Activated CD8-positive, alpha-beta memory T cell treated with anti-CD3 and anti-CD28 coated beads, Interleukin-2, amount 50 U/mL, for 24 hours (primary cell): ENCODE measurements at regions not wholly inside any gene's neighbourhood (a gene's known extent, or its start where the extent isn't known, plus 50 kb on each side); places are given as distances from the start of the nearest gene placed in this dataset.
"Not testable (repeated sequence)": the region's sequence is repeated elsewhere in the genome, so short reads cannot be mapped to it uniquely, and the experiment has no call there.

ENCODE experiments used
- DNase-seq: peaks from one replicate; pipeline ENCODE4 v3.0.0-alpha.2; 2020; ENCODE audit errors: extremely low read depth

GRCh38 chr14:37711831-37712475 is 116.5 kb downstream of the TTC6 start:
- DNase-seq = no peak

- DNase-seq = not testable (repeated sequence)
Measured at GRCh38 chr14:37712476-37712860, 117.0 kb downstream of the TTC6 start.

GRCh38 chr14:37712976-37713431 is 117.6 kb downstream of the TTC6 start:
- no peak for DNase-seq

GRCh38 chr14:37720131-37720530 is 124.7 kb downstream of the TTC6 start:
- no peak for DNase-seq

- DNase-seq = no peak
Measured at GRCh38 chr14:37721976-37722659, 126.7 kb downstream of the TTC6 start.

GRCh38 chr14:37723515-37723914 is 128.1 kb downstream of the TTC6 start:
- no peak for DNase-seq

- DNase-seq = no peak
Measured at GRCh38 chr14:37726708-37727107, 131.3 kb downstream of the TTC6 start.

- DNase-seq = no peak
Measured at GRCh38 chr14:37729218-37729617, 133.8 kb downstream of the TTC6 start.

GRCh38 chr14:37731094-37731493 is 135.7 kb downstream of the TTC6 start:
- DNase-seq = no peak

- DNase-seq = no peak
Measured at GRCh38 chr14:37745657-37746056, 150.2 kb downstream of the TTC6 start.

GRCh38 chr14:37746140-37746832 is 150.9 kb downstream of the TTC6 start:
- no peak for DNase-seq

GRCh38 chr14:37753459-37753858 is 158.0 kb downstream of the TTC6 start:
- no peak for DNase-seq

- not testable (repeated sequence) for DNase-seq
Measured at GRCh38 chr14:37760275-37760674, 164.8 kb downstream of the TTC6 start.

GRCh38 chr14:37763266-37763665 is 167.8 kb downstream of the TTC6 start:
- no peak for DNase-seq

GRCh38 chr14:37772283-37772682 is 176.9 kb downstream of the TTC6 start:
- not testable (repeated sequence) for DNase-seq

GRCh38 chr14:37776791-37777499 is 181.5 kb downstream of the TTC6 start:
- DNase-seq = no peak

GRCh38 chr14:37778135-37778943 is 182.9 kb downstream of the TTC6 start:
- no peak for DNase-seq

GRCh38 chr14:37779480-37779879 is 184.1 kb downstream of the TTC6 start:
- DNase-seq = no peak

GRCh38 chr14:37780731-37781130 is 185.3 kb downstream of the TTC6 start:
- DNase-seq = not testable (repeated sequence)

- DNase-seq = not testable (repeated sequence)
Measured at GRCh38 chr14:37784203-37784826, 188.9 kb downstream of the TTC6 start.

GRCh38 chr14:37784827-37785223 is 189.4 kb downstream of the TTC6 start:
- not testable (repeated sequence) for DNase-seq
